ENCODE measurements at regions not wholly inside any gene's neighbourhood (a gene's known extent, or its start where the extent isn't known, plus 50 kb on each side); places are given as distances from the start of the nearest gene placed in this dataset.
"Not testable (repeated sequence)": the region's sequence is repeated elsewhere in the genome, so short reads cannot be mapped to it uniquely, and the experiment has no call there.

DNA sequence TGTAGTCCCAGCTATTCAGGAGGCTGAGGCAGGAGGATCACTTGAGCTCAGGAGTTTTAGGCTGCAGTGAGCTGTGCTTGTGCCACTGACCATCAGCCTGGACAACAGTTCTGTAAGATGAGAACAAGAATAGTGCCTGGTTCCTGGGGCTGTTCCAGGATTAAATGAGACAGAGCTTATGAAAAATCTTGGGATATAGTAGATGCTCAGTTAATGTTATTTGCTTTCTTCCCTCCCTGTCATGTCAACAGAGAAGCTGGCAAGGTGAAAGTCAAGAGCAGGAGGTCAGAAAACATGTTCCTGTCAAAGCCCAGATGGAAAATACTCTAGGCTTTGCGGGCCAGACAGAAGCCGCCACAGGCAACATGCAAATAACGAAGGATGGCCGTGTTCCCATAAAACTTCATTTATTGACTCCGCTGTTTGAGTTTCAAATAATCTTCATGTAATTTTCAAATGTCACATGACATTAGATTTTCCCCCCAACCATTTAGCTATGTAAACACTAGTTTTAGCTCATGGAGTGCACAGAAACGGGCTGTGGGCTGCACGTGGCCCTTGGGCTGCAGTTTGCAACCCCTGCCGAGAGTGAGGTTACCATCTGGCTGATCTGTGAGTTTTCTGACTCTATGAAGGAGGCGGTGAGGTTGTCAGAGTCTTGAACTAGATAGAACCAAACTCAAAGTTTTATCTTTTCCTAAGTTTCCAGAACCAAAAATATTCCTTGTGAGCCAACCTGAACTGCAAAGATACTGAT lies 63.4 kb upstream of the PMEPA1 start:
- Histone ChIP-seq H3K4me3 (no peak overlapping the region), H3K4me1 (no peaks in the 10 kb centered on the region), H3K27me3 (peaks cover 0 to 4% (median 0%) of the 10 kb centered on the region in 4 donors), H3K9me3 (no peaks in the 10 kb centered on the region), H3K36me3 (no peaks in the 10 kb centered on the region), H3K27ac (replicated peaks in 1 of 4) (no peak overlapping the region)
- intact Hi-C loops (cut with DNase I), result no loop called here
- WGBS, result 94% methylated on average over 9 of the region's 9 CpGs
- no peak for DNase-seq (ENCODE audit: extremely low spot score)
- TF ChIP-seq POLR2AphosphoS5 (IDR thresholded peaks at IDR 0.05), result no peak
- TF ChIP-seq POLR2A (IDR thresholded peaks at IDR 0.05; ENCODE audit: low read depth), result no peak
- TF ChIP-seq, protein P1, sequence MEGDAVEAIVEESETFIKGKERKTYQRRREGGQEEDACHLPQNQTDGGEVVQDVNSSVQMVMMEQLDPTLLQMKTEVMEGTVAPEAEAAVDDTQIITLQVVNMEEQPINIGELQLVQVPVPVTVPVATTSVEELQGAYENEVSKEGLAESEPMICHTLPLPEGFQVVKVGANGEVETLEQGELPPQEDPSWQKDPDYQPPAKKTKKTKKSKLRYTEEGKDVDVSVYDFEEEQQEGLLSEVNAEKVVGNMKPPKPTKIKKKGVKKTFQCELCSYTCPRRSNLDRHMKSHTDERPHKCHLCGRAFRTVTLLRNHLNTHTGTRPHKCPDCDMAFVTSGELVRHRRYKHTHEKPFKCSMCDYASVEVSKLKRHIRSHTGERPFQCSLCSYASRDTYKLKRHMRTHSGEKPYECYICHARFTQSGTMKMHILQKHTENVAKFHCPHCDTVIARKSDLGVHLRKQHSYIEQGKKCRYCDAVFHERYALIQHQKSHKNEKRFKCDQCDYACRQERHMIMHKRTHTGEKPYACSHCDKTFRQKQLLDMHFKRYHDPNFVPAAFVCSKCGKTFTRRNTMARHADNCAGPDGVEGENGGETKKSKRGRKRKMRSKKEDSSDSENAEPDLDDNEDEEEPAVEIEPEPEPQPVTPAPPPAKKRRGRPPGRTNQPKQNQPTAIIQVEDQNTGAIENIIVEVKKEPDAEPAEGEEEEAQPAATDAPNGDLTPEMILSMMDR (IDR thresholded peaks at IDR 0.05), result no peak
- no peak for TF ChIP-seq EP300 (IDR thresholded peaks at IDR 0.05)

GRCh38 chr20:57772349-57772964 lies 62.6 kb upstream of the PMEPA1 start:
- Histone ChIP-seq H3K4me3 (no peak overlapping the region), H3K9me3 (no peaks in the 10 kb centered on the region), H3K36me3 (no peaks in the 10 kb centered on the region), H3K4me1 (no peaks in the 10 kb centered on the region), H3K27ac (replicated peaks in 1 of 4) (no peak overlapping the region), H3K27me3 (peaks cover 0 to 4% (median 0%) of the 10 kb centered on the region in 4 donors)
- no peak for DNase-seq (ENCODE audit: extremely low spot score)
- 63% methylated on average over 15 of the region's 15 CpGs for WGBS
- no peak for TF ChIP-seq EP300 (IDR thresholded peaks at IDR 0.05)
- TF ChIP-seq, protein P1 (IDR thresholded peaks at IDR 0.05), result no peak
- TF ChIP-seq POLR2A (IDR thresholded peaks at IDR 0.05; ENCODE audit: low read depth), result no peak
- TF ChIP-seq POLR2AphosphoS5 (IDR thresholded peaks at IDR 0.05), result no peak
- intact Hi-C loops (cut with DNase I), result no loop called here

DNA sequence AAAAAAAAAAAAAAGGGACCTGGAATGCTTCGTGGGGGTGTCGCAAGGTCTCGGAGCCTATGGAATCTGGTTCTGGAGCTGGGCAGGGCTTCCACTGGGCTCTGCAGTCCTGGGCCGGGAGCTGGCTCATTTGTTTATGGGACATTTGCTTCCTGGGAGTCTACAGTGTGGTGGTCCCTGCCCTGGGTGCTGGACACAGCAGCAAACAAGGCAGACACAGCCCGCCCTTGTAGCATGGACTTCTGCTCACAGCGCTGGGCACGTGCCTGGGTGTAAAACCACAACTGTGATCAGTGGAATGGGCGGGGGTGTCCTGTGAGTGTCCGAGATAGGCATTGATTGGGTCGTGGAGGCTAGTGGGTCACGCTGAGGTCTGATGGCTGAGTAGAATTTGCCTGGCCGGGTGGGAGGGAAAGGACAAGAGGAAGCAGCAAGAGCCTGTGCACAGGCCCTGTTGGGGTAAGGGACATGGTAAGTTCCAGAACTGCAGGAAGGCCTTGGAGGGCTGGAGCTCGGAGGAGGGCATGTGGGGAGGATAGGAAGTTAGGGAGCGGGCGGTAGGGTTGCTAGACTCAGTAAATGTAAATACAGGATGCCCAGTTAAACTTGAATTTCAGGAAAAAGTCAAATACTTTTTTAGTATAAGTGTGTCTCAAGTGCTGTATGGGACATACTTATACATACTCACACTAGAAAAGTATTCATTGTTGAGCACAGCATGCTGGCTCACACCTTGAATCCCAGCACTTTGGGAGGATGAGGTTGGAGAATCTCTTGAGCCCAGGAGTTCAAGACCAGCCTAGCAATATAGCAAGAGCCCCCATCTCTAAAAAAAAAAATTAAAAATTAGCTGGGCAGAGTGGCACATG lies 61.3 kb upstream of the PMEPA1 start:
- Histone ChIP-seq H3K4me1 (no peaks in the 10 kb centered on the region), H3K9me3 (no peaks in the 10 kb centered on the region), H3K36me3 (no peaks in the 10 kb centered on the region), H3K27me3 (peaks cover 0 to 4% (median 0%) of the 10 kb centered on the region in 4 donors), H3K27ac (replicated peaks in 1 of 4) (no peak overlapping the region), H3K4me3 (no peak overlapping the region)
- 89% methylated on average over 15 of the region's 15 CpGs for WGBS
- intact Hi-C loops (cut with DNase I), result no loop called here
- no peak for DNase-seq (ENCODE audit: extremely low spot score)
- no peak for TF ChIP-seq EP300 (IDR thresholded peaks at IDR 0.05)
- TF ChIP-seq, protein P1 (IDR thresholded peaks at IDR 0.05), result no peak
- TF ChIP-seq POLR2AphosphoS5 (IDR thresholded peaks at IDR 0.05), result no peak
- TF ChIP-seq POLR2A (IDR thresholded peaks at IDR 0.05; ENCODE audit: low read depth), result no peak

DNA sequence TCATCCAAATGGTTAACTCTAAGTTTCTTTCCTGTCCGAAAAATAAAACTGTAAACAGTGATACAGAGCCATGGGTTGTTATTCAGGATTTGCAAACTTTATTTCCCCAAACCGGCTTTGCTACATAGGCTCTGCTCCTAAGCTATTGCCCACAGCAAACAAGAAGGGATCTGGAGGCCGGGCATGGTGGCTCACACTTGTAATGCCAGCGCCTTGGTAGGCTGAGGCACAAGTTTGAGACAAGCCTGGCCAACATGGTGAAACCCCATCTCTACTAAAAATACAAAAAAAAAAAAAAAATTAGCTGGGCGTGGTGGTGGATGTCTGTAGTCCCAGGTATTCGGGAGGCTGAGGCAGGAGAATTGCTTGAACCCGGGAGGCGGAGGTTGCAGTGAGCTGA lies 60.6 kb upstream of the PMEPA1 start:
- DNase-seq (ENCODE audit: extremely low spot score); H3K27ac ChIP-seq (replicated peaks in 1 of 4); H3K36me3 ChIP-seq; H3K27me3 ChIP-seq; H3K9me3 ChIP-seq; intact Hi-C loops (cut with DNase I); H3K4me1 ChIP-seq; H3K4me3 ChIP-seq: not testable (repeated sequence)
- 92% methylated on average over 8 of the region's 8 CpGs for WGBS

GRCh38 chr20:57769756-57770155 lies 59.9 kb upstream of the PMEPA1 start:
- 78% methylated on average over 5 of the region's 5 CpGs for WGBS
- no peaks in the 10 kb centered on the region for H3K36me3 ChIP-seq
- H3K4me3 ChIP-seq, result no peak overlapping the region
- peaks cover 0 to 4% (median 3%) of the 10 kb centered on the region in 4 donors for H3K9me3 ChIP-seq
- H3K4me1 ChIP-seq, result no peaks in the 10 kb centered on the region
- intact Hi-C loops (cut with DNase I), result no loop called here
- TF ChIP-seq, protein P1 (IDR thresholded peaks at IDR 0.05), result no peak
- TF ChIP-seq POLR2AphosphoS5 (IDR thresholded peaks at IDR 0.05) (no peak), EP300 (IDR thresholded peaks at IDR 0.05) (no peak), POLR2A (IDR thresholded peaks at IDR 0.05; ENCODE audit: low read depth) (no peak)
- DNase-seq (ENCODE audit: extremely low spot score), result no peak
- no peaks in the 10 kb centered on the region for H3K27me3 ChIP-seq
- no peak overlapping the region for H3K27ac ChIP-seq (replicated peaks in 1 of 4)
